ENCODE measurements at regions not wholly inside any gene's neighbourhood (a gene's known extent, or its start where the extent isn't known, plus 50 kb on each side); places are given as distances from the start of the nearest gene placed in this dataset.

GRCh38 chr2:67836866-67837265 is 225.9 kb downstream of the C1D start:
- TF ChIP-seq CTCF (IDR thresholded peaks at IDR 0.05) = no peak
- no peak for TF ChIP-seq EP300 (IDR thresholded peaks at IDR 0.05; ENCODE audit: low read depth)
- no peaks in the 10 kb centered on the region for H3K27me3 ChIP-seq
- no peak overlapping the region for H3K27ac ChIP-seq
- DNase-seq = no peak
- WGBS, 2 donors (ENCODE audit: low coverage in 1 of 2) = 72 to 77% methylated on average over 3 to 5 of the region's 5 CpGs
- in situ Hi-C loops (cut with MboI; ENCODE audit: low pct_ligation_motif_present in 1 of 4, low pct_unique_long_range_greater_than_20kb in 1 of 4, low sequenced_read_pairs in 3 of 4) = loop anchor here in 3 of 4 donors (25.0 kb wide), 2 partner anchors 350 to 1400 kb away; partner anchors contain the start of gene MEIS1 (in 2 of the 3)
- H3K4me1 ChIP-seq = no peaks in the 10 kb centered on the region
- intact Hi-C loops (cut with DNase I; ENCODE audit: low total_unique reads) = no loop called here
- no peaks in the 10 kb centered on the region for H3K36me3 ChIP-seq
- H3K9me3 ChIP-seq = no peaks in the 10 kb centered on the region
- no peak overlapping the region for H3K4me3 ChIP-seq

DNA sequence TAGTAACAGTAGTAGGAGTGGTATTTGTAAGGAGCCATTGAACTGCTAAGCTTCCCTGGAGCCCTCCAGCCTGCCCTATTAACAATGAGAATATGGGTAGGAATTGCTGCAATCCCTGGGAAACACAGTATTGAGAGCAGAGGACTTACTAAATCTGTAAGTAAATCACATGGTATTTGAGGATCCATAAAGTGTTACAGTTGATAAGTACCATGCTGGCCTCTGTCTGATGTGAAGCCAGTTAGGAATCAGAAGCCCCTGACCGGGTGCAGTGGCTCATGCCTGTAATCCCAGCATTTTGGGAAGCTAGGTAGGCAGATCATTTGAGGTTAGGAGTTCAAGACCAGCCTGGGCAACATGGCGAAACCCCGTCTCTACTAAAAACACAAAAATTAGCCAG is 224.6 kb downstream of the C1D start:
- no peak for DNase-seq
- no peak for TF ChIP-seq POLR2A (IDR thresholded peaks at IDR 0.05)
- TF ChIP-seq EP300 (IDR thresholded peaks at IDR 0.05; ENCODE audit: low read depth) = no peak
- no peak for TF ChIP-seq POLR2AphosphoS5 (IDR thresholded peaks at IDR 0.05)
- TF ChIP-seq CTCF (IDR thresholded peaks at IDR 0.05) = no peak
- no peaks in the 10 kb centered on the region for H3K36me3 ChIP-seq
- no peaks in the 10 kb centered on the region for H3K4me1 ChIP-seq
- in situ Hi-C loops (cut with MboI; ENCODE audit: low pct_ligation_motif_present in 1 of 4, low pct_unique_long_range_greater_than_20kb in 1 of 4, low sequenced_read_pairs in 3 of 4) (loop anchor here in 3 of 4 donors (25.0 kb wide), 2 partner anchors 351 to 1401 kb away; partner anchors contain the start of gene MEIS1 (in 2 of the 3)), intact Hi-C loops (cut with DNase I; ENCODE audit: low total_unique reads) (no loop called here)
- no peak overlapping the region for H3K4me3 ChIP-seq
- H3K27ac ChIP-seq = no peak overlapping the region
- H3K9me3 ChIP-seq = no peaks in the 10 kb centered on the region
- no peaks in the 10 kb centered on the region for H3K27me3 ChIP-seq
- 91% methylated on average over 3 of the region's 3 CpGs; no CpG with 5 or more reads in 1 of the 2 donors for WGBS, 2 donors (ENCODE audit: low coverage in 1 of 2)

DNA sequence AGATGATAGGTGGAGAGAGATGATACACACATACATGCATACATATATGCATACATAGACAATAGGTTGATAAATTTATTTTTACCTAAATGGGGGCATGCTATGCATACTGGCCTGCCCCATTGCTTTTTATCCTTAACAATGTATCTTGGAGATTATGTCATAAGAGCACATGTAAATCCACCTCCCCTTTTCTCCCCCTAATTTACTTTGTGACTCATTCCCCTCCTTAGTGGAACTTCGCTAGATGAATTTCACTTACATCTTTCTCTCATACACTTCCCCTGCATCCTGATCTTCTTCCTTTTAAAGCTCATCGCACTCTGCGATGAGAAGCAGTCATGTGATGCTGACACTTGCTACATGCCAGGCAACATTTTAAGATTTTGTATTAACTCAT is 223.6 kb downstream of the C1D start:
- no peaks in the 10 kb centered on the region for H3K4me1 ChIP-seq
- in situ Hi-C loops (cut with MboI; ENCODE audit: low pct_ligation_motif_present in 1 of 4, low pct_unique_long_range_greater_than_20kb in 1 of 4, low sequenced_read_pairs in 3 of 4) = loop anchor here in 3 of 4 donors (25.0 kb wide), 2 partner anchors 352 to 1402 kb away; partner anchors contain the start of gene MEIS1 (in 2 of the 3)

GRCh38 chr2:67839668-67840067 is 223.1 kb downstream of the C1D start:
- H3K4me3 ChIP-seq = no peak overlapping the region
- H3K9me3 ChIP-seq = no peaks in the 10 kb centered on the region
- H3K27ac ChIP-seq = no peak overlapping the region
- no peaks in the 10 kb centered on the region for H3K27me3 ChIP-seq
- TF ChIP-seq CTCF (IDR thresholded peaks at IDR 0.05) (no peak), EP300 (IDR thresholded peaks at IDR 0.05; ENCODE audit: low read depth) (no peak), POLR2AphosphoS5 (IDR thresholded peaks at IDR 0.05) (no peak), POLR2A (IDR thresholded peaks at IDR 0.05) (no peak)
- no peaks in the 10 kb centered on the region for H3K36me3 ChIP-seq
- in situ Hi-C loops (cut with MboI; ENCODE audit: low pct_ligation_motif_present in 1 of 4, low pct_unique_long_range_greater_than_20kb in 1 of 4, low sequenced_read_pairs in 3 of 4) (loop anchor here in 3 of 4 donors (10.0 to 25.0 kb wide), 3 partner anchors 352 to 1405 kb away; partner anchors contain the start of gene MEIS1 (in 3 of the 3)), intact Hi-C loops (cut with DNase I; ENCODE audit: low total_unique reads) (loop anchor here (10.0 kb wide), 2 partner anchors 1265 to 1405 kb away; partner anchors contain the start of gene MEIS1)
- DNase-seq = no peak
- no peaks in the 10 kb centered on the region for H3K4me1 ChIP-seq
- WGBS, 2 donors (ENCODE audit: low coverage in 1 of 2) = 59 to 60% methylated on average over 1 to 3 of the region's 3 CpGs

More for the DNA sequence above, 223.6 kb downstream of the C1D start:
- TF ChIP-seq POLR2A (IDR thresholded peaks at IDR 0.05) = no peak
- no peak for TF ChIP-seq EP300 (IDR thresholded peaks at IDR 0.05; ENCODE audit: low read depth)
- no peak for TF ChIP-seq POLR2AphosphoS5 (IDR thresholded peaks at IDR 0.05)
- no peak for TF ChIP-seq CTCF (IDR thresholded peaks at IDR 0.05)
- no peak overlapping the region for H3K27ac ChIP-seq
- no peak overlapping the region for H3K4me3 ChIP-seq
- H3K36me3 ChIP-seq = no peaks in the 10 kb centered on the region
- intact Hi-C loops (cut with DNase I; ENCODE audit: low total_unique reads) = no loop called here
- WGBS, 2 donors (ENCODE audit: low coverage in 1 of 2) = 85% methylated on average over 3 of the region's 3 CpGs; no CpG with 5 or more reads in 1 of the 2 donors
- DNase-seq = no peak
- H3K27me3 ChIP-seq = no peaks in the 10 kb centered on the region
- no peaks in the 10 kb centered on the region for H3K9me3 ChIP-seq

Measured in transverse colon (tissue), 4 donors.